HG03521 (cell line): ENCODE measurements at regions not wholly inside any gene's neighbourhood (a gene's known extent, or its start where the extent isn't known, plus 50 kb on each side); places are given as distances from the start of the nearest gene placed in this dataset.

Experiments used
- ATAC-seq: cut with Tn5 transposase; IDR thresholded peaks from one replicate; pipeline ENCODE4 v1.9.1; 2021; ENCODE audit warnings: mild to moderate bottlenecking, moderate library complexity; ENCODE audit not compliant: unreplicated experiment

DNA sequence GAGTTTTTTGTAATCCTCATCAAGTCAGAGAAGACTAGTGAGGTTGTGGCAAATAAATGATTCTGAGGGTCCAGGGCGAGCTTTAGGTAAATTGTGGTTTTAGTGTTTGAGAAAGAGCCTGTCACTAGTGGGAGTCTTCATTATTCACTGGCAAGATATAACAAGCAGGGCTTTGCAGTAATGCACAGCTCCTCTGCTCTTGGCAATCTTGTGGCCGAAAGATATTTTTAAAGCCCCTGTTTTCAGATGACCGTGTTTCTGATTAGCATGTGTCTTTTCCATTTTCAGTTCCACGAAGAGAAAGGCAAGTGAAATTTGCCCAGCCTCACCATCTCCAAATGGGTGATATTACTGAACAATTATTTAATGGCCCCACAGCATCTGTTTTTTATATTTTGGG is 154.0 kb upstream of the BCL6 start:
- ATAC-seq: no peak

- peak; percentile 56 for ATAC-seq
Measured at GRCh38 chr3:187900993-187901755, 155.9 kb upstream of the BCL6 start.

DNA sequence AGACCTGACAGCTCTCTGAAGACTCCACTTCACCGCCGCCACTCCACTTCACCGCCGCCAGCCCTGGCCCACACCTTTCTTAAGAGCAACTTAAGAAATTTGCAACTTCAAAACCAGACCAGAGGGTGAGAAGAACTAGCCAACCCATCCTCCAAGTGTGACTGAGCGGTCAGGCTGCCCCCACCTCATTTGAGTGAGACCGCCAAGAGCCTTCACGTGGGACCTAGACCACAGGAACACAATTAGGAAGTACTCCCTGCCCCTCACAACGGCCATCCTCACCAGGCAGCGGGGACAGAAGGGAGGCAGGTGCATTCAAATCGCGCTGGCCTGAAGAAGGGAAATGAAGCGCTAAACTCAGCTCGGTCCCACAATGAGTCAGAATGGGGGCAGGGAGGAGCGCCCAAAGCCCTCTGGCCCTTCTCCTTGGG is 156.8 kb upstream of the BCL6 start:
- no peak for ATAC-seq

- ATAC-seq: no peak
Measured at GRCh38 chr3:187902936-187903335, 157.7 kb upstream of the BCL6 start.

DNA sequence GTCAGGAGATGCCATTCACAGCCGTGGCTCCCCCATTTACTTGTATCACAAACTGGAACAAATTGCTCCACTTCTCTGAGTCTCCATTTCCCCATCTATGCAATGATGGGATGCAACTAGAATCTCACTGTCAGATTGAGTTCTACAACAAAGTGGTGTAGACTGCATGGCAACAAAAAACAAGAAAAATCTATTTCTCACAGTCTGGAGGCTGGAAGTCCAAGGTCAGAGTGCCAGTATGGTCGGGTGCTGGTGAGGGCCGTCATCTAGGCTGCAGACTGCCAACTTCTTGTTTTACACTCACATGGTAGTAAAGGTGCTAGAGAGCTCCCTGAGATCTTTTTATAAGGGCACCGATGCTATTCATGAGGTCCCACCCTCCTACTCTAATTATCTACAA is 158.4 kb upstream of the BCL6 start:
- ATAC-seq: no peak

- no peak for ATAC-seq
Measured at GRCh38 chr3:187906416-187906815, 161.1 kb upstream of the BCL6 start.

GRCh38 chr3:187906920-187907319 is 161.7 kb upstream of the BCL6 start:
- ATAC-seq: no peak

GRCh38 chr3:187909866-187910265 is 164.6 kb upstream of the BCL6 start:
- ATAC-seq: no peak

DNA sequence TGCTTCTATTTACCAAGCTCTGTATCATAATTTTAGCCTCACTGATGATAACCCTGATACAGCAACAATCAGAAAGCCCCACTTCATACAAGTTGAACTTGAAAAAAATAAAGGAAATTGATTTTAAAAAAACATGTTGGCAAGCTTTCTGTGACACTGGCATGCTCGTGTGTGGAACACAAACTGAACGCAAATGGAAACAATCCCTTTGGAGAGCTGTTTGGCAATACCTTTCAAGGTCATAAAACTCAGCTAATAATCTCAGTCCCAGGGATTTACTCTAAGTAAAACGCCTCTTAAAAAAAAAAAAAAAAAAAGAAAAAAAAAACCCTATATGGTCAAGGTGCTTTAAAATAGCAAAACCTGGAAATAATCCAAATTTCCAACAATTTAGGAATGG is 166.7 kb upstream of the BCL6 start:
- ATAC-seq: no peak

- ATAC-seq: no peak
Measured at GRCh38 chr3:187913617-187914033, 168.4 kb upstream of the BCL6 start.

GRCh38 chr3:187914231-187914630 is 169.0 kb upstream of the BCL6 start:
- no peak for ATAC-seq

- ATAC-seq: no peak
Measured at GRCh38 chr3:187916072-187916471, 170.8 kb upstream of the BCL6 start.

GRCh38 chr3:187918081-187918644 is 172.9 kb upstream of the BCL6 start:
- ATAC-seq: no peak

DNA sequence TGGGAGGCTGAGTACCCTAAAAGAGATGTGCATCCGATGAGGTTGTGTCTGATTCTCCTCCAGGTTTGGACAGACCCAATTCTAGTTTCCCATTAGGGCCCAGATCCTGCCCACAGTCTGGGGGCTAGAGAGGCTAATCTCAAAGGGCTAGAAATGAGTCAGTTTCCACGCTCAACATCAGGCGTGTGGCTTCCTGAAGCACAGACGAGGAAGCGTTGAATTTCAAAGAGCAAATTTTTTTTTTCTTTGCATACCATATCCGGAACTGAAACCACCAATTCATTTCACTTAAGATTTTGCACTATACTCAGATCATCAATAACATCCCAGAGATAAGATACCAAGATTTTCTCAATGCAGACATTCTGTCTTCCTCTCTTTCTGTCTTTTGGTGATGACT is 173.8 kb upstream of the BCL6 start:
- ATAC-seq: peak; percentile 88

DNA sequence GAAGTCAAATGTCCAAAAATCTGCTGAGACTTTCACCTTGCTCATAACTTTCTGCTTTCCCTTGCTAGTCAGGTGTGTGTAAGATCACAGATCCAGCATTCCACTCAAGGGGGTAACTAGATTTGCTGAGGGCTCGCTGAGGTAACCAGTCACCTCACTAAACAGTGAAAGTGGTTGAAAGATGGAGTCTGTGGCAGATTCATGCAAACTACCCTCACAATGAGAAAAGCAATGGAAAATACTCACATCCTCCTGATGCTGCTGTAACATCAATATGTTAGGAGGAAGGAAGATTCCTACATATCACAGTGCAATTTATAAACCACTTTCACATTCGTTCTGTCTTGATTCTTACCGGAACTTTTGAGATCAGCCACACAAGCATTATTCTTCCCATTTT is 174.3 kb upstream of the BCL6 start:
- peak; percentile 23 for ATAC-seq

DNA sequence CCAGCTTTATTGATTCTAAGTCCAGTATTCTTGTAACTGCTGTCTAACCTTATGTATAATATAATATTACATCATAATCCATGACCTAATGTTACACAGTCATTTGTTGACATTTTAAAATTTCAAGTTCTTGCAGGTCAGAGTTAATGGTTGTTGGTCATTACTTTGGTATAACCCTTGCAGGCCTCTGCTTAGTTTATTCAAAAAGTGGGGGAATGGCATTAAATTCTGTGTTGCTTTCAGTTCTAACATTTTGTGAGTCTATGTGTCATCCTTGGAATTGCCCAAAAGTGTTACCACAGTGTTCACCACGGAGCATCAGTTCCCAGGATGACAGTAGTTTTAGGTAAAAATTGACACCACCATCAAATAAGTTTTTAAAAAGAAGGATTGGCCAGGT is 174.8 kb upstream of the BCL6 start:
- ATAC-seq: no peak

GRCh38 chr3:187920913-187921312 is 175.6 kb upstream of the BCL6 start:
- no peak for ATAC-seq

- ATAC-seq: no peak
Measured at GRCh38 chr3:187921391-187922074, 176.3 kb upstream of the BCL6 start.

DNA sequence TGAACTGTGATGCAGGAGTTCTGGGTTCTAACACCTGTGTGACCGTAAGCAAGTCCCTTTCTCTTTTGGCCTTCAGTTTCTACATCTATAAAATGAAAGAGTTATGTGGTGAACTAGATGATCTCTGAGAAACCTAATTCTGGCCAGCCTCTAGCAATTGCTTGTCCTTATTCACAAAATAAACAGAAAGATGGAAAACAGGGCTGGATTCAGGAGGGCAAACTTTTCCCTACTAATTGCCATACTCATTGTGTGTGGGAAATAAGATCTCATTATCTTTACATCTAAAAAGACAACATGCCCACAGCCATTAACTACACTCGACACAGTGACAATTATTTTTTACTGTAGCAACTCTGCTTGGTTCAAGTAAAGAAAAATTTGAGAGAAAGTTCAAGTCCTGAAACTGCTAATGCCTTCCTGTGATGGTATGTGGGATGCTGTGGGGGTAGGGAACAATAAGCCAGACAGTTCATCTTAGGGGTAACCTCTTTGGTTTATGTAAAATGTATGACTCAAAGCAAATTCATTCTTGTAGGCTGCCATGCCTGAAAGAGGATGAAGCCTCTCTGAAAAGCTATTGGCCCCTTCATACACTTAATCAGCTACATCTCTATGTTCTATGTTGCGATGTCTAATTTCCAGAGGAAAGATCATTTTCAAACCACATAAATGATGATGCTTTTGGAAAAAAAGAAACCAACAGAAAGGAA is 177.6 kb upstream of the BCL6 start:
- ATAC-seq: no peak

DNA sequence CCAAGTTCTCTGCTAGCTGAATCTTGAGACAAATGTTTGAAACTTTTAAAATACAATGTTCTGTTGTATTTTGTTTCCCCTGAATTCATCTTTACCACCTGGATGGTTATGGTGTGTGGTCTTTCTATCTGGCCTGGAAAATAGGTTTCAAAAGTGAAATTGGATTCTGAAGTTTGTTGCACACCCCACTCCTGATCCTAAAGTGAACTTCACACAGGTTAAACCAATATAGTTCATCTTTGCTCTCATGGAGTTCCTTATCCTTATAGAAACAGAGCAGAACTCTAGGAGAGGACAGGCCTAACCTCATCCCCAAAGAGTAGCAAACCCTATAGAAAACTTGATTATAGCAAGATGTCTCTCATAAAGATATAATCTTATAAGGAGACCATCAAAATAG is 179.4 kb upstream of the BCL6 start:
- ATAC-seq: no peak

DNA sequence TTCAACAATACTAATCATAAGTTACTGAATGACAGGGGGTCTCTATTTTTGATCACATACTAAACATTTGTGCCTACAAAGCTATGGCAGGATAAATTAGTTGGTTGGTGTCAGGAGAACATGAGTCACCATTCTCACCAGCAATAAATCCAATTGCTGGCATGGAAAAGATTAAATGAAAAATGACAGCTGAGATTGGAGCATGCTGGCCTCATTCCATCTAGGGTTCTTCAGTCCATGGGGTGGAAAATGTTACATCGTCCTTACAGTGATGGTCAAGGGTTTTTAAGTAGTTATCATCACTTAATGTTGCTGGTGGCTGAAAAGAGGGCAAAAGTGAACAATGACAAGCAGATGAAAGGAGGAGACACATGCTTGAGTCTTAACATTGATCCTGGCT is 180.1 kb upstream of the BCL6 start:
- ATAC-seq: no peak

DNA sequence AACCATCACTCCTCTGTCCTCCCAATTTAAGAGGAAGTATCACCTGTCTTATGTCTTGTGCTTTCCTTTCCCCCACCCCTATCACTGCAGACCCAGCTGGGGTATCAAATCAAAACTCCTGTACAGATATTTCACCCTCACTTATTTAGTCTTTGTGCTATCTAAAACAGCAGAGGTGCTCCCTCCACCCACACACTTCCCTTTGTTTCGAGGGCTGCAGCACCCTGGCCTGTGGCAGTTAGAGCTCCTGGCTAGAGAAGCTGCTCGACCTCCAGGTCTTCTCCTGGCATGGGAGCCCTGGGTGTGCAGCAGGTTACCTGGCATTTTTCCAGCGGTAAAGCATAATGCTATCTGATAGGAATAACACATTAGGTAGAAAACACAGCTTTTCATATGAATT is 181.4 kb upstream of the BCL6 start:
- no peak for ATAC-seq
